AG04449 (cell line): ENCODE measurements at regions not wholly inside any gene's neighbourhood (a gene's known extent, or its start where the extent isn't known, plus 50 kb on each side); places are given as distances from the start of the nearest gene placed in this dataset.

Experiments
- CTCF ChIA-PET: fragments of 350-600 bp; formaldehyde crosslinking; extraction: SDS; loops from one replicate; lab custom pipeline; 2021; ENCODE audit warnings: antibody characterized with exemption; lab: Yijun Ruan, JAX
- POLR2A ChIA-PET: fragments of 400-600, 350-600 bp; formaldehyde crosslinking; extraction: SDS; loops from one replicate; lab custom pipeline; 2020; ENCODE audit warnings: antibody characterized with exemption, inconsistent platforms; lab: Yijun Ruan, JAX
- DNase-seq: peaks from one replicate; pipeline ENCODE4 v3.0.0-alpha.2; 2010; ENCODE audit warnings: low read depth, low spot score
- H3K4me3 ChIP-seq: 2 replicates; pipeline ENCODE4 v1.5.1; 2011; ENCODE audit warnings: low read depth, mild to moderate bottlenecking, control low read depth, low read length
- TF ChIP-seq, protein P1 (sequence below): IDR thresholded peaks from one replicate; pipeline ENCODE4 v1.5.1; 2011; ENCODE audit warnings: mild to moderate bottlenecking, moderate library complexity, low read length, control low read depth, inconsistent platforms; ENCODE audit not compliant: insufficient read depth; ENCODE audit errors: missing control alignments

- ChIA-PET POLR2A (no interaction called here), CTCF (no interaction called here)
- H3K4me3 ChIP-seq, result no peak overlapping the region
- DNase-seq, result no peak
- TF ChIP-seq, protein P1, sequence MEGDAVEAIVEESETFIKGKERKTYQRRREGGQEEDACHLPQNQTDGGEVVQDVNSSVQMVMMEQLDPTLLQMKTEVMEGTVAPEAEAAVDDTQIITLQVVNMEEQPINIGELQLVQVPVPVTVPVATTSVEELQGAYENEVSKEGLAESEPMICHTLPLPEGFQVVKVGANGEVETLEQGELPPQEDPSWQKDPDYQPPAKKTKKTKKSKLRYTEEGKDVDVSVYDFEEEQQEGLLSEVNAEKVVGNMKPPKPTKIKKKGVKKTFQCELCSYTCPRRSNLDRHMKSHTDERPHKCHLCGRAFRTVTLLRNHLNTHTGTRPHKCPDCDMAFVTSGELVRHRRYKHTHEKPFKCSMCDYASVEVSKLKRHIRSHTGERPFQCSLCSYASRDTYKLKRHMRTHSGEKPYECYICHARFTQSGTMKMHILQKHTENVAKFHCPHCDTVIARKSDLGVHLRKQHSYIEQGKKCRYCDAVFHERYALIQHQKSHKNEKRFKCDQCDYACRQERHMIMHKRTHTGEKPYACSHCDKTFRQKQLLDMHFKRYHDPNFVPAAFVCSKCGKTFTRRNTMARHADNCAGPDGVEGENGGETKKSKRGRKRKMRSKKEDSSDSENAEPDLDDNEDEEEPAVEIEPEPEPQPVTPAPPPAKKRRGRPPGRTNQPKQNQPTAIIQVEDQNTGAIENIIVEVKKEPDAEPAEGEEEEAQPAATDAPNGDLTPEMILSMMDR, result no peak
Observed at GRCh38 chr15:96132126-96132525, 198.4 kb upstream of the NR2F2 start.

- CTCF ChIA-PET, result no interaction called here
- H3K4me3 ChIP-seq, result no peak overlapping the region
- TF ChIP-seq, protein P1, result no peak
- POLR2A ChIA-PET, result no interaction called here
- no peak for DNase-seq
Observed at GRCh38 chr15:96135166-96136093, 195.1 kb upstream of the NR2F2 start.

DNA sequence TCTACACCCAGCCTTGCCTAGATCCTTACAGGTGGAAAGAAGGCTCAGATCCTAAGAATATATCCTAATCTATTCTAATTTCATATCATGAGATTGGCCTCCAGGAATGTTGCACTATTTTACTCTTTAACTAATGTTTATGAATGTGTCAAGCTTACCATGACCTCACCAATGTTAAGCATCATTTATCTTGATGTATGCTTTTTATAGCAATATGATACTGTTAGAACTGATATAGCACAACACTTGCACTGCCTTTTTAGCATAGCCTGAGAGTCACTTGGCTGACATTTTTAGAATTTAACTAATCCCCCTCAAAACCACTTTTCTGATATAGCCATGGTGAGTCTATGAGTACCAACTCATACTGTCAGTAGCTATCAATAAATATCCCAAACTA is 191.5 kb upstream of the NR2F2 start:
- ChIA-PET POLR2A (no interaction called here), CTCF (no interaction called here)
- TF ChIP-seq, protein P1, result no peak
- no peak for DNase-seq
- no peak overlapping the region for H3K4me3 ChIP-seq

GRCh38 chr15:96142498-96142897 is 188.0 kb upstream of the NR2F2 start:
- TF ChIP-seq, protein P1, result no peak
- no peak for DNase-seq
- ChIA-PET POLR2A (no interaction called here), CTCF (no interaction called here)
- H3K4me3 ChIP-seq, result no peak overlapping the region

DNA sequence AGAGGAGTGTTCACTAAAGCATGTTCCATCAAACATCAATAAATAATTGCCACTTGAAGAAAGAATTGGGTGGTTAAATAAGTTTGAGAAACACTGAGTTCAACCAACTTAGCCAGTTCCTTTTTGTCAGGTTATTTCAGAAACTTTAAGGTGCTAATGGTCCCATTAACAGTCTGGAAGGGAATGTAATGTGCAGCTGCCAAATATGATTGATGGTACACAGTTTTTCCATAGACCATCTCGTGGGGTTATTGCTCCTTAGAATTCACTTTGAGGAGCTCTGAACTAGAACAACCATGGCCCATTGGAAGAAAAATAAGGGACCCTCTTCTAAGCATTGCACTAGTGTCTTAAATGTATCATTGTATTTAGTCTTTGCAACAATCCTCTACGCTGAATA is 185.8 kb upstream of the NR2F2 start:
- POLR2A ChIA-PET, result no interaction called here
- CTCF ChIA-PET, result no interaction called here
- DNase-seq, result no peak
- TF ChIP-seq, protein P1, result no peak
- H3K4me3 ChIP-seq, result no peak overlapping the region

DNA sequence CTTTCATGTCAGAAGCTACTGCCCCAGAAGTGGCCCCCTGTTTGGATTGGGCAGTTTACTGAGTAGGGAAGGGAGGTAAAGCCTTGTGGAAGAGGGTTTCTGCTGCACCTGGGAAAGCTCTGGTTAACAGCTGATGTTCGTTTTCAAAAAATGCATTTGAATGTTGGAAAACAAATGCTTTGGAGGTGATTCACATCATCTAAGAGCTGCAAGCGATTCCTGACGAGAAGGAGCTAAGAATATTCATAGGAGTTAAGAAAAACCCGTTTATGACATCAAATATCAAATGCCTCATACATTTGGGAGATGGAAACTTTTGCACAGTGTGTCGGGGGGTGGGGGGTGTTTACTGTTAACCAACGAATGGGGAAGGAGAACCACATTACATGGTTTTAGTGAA is 183.8 kb upstream of the NR2F2 start:
- POLR2A ChIA-PET, result no interaction called here
- no peak for DNase-seq
- CTCF ChIA-PET, result no interaction called here
- TF ChIP-seq, protein P1, result no peak
- H3K4me3 ChIP-seq, result no peak overlapping the region
